ENCODE measurements at regions not wholly inside any gene's neighbourhood (a gene's known extent, or its start where the extent isn't known, plus 50 kb on each side); places are given as distances from the start of the nearest gene placed in this dataset.

GRCh38 chr5:68352166-68352565 lies 136.6 kb downstream of the PIK3R1 start:
- DNase-seq (ENCODE audit: low read depth), result no peak
- no peak overlapping the region for H3K4me3 ChIP-seq (ENCODE audit: low read depth, low read length)

GRCh38 chr5:68353605-68354004 lies 138.0 kb downstream of the PIK3R1 start:
- no peak for DNase-seq (ENCODE audit: low read depth)
- H3K4me3 ChIP-seq (ENCODE audit: low read depth, low read length), result no peak overlapping the region

GRCh38 chr5:68354315-68354714 lies 138.8 kb downstream of the PIK3R1 start:
- H3K4me3 ChIP-seq (ENCODE audit: low read depth, low read length), result no peak overlapping the region
- DNase-seq (ENCODE audit: low read depth), result no peak

- no peak for DNase-seq (ENCODE audit: low read depth)
- H3K4me3 ChIP-seq (ENCODE audit: low read depth, low read length), result no peak overlapping the region
Observed at GRCh38 chr5:68356216-68356615, 140.7 kb downstream of the PIK3R1 start.

GRCh38 chr5:68356623-68357022 lies 141.1 kb downstream of the PIK3R1 start:
- DNase-seq (ENCODE audit: low read depth), result no peak
- no peak overlapping the region for H3K4me3 ChIP-seq (ENCODE audit: low read depth, low read length)

GRCh38 chr5:68359699-68360098 lies 144.1 kb downstream of the PIK3R1 start:
- DNase-seq (ENCODE audit: low read depth), result no peak
- no peak overlapping the region for H3K4me3 ChIP-seq (ENCODE audit: low read depth, low read length)

GRCh38 chr5:68362331-68362730 lies 146.8 kb downstream of the PIK3R1 start:
- H3K4me3 ChIP-seq (ENCODE audit: low read depth, low read length), result no peak overlapping the region
- no peak for DNase-seq (ENCODE audit: low read depth)

- no peak overlapping the region for H3K4me3 ChIP-seq (ENCODE audit: low read depth, low read length)
- no peak for DNase-seq (ENCODE audit: low read depth)
Observed at GRCh38 chr5:68365889-68366288, 150.3 kb downstream of the PIK3R1 start.

GRCh38 chr5:68367287-68367686 lies 151.7 kb downstream of the PIK3R1 start:
- H3K4me3 ChIP-seq (ENCODE audit: low read depth, low read length), result no peak overlapping the region
- DNase-seq (ENCODE audit: low read depth), result no peak

GRCh38 chr5:68367717-68368116 lies 152.2 kb downstream of the PIK3R1 start:
- H3K4me3 ChIP-seq (ENCODE audit: low read depth, low read length), result no peak overlapping the region
- no peak for DNase-seq (ENCODE audit: low read depth)

- no peak for DNase-seq (ENCODE audit: low read depth)
- H3K4me3 ChIP-seq (ENCODE audit: low read depth, low read length), result no peak overlapping the region
Observed at GRCh38 chr5:68368311-68369022, 152.9 kb downstream of the PIK3R1 start.

GRCh38 chr5:68369023-68369359 lies 153.4 kb downstream of the PIK3R1 start:
- no peak overlapping the region for H3K4me3 ChIP-seq (ENCODE audit: low read depth, low read length)
- DNase-seq (ENCODE audit: low read depth), result no peak

- no peak for DNase-seq (ENCODE audit: low read depth)
- H3K4me3 ChIP-seq (ENCODE audit: low read depth, low read length), result no peak overlapping the region
Observed at GRCh38 chr5:68369457-68370125, 154.0 kb downstream of the PIK3R1 start.

- H3K4me3 ChIP-seq (ENCODE audit: low read depth, low read length), result no peak overlapping the region
- no peak for DNase-seq (ENCODE audit: low read depth)
Observed at GRCh38 chr5:68370196-68370595, 154.6 kb downstream of the PIK3R1 start.

GRCh38 chr5:68371607-68372006 lies 156.1 kb downstream of the PIK3R1 start:
- DNase-seq (ENCODE audit: low read depth), result no peak
- no peak overlapping the region for H3K4me3 ChIP-seq (ENCODE audit: low read depth, low read length)

GRCh38 chr5:68372161-68372560 lies 156.6 kb downstream of the PIK3R1 start:
- no peak for DNase-seq (ENCODE audit: low read depth)
- H3K4me3 ChIP-seq (ENCODE audit: low read depth, low read length), result no peak overlapping the region

GRCh38 chr5:68373050-68373449 lies 157.5 kb downstream of the PIK3R1 start:
- H3K4me3 ChIP-seq (ENCODE audit: low read depth, low read length), result no peak overlapping the region
- DNase-seq (ENCODE audit: low read depth), result no peak

GRCh38 chr5:68374796-68375518 lies 159.4 kb downstream of the PIK3R1 start:
- H3K4me3 ChIP-seq (ENCODE audit: low read depth, low read length), result no peak overlapping the region
- DNase-seq (ENCODE audit: low read depth), result peak; percentile 16

GRCh38 chr5:68375540-68375939 lies 160.0 kb downstream of the PIK3R1 start:
- no peak overlapping the region for H3K4me3 ChIP-seq (ENCODE audit: low read depth, low read length)
- DNase-seq (ENCODE audit: low read depth), result no peak

- no peak overlapping the region for H3K4me3 ChIP-seq (ENCODE audit: low read depth, low read length)
- DNase-seq (ENCODE audit: low read depth), result no peak
Observed at GRCh38 chr5:68376935-68377334, 161.4 kb downstream of the PIK3R1 start.

- no peak for DNase-seq (ENCODE audit: low read depth)
- H3K4me3 ChIP-seq (ENCODE audit: low read depth, low read length), result no peak overlapping the region
Observed at GRCh38 chr5:68377733-68378132, 162.2 kb downstream of the PIK3R1 start.

All from skeletal muscle cell (primary cell).